ENCODE measurements at regions not wholly inside any gene's neighbourhood (a gene's known extent, or its start where the extent isn't known, plus 50 kb on each side); places are given as distances from the start of the nearest gene placed in this dataset.

DNA sequence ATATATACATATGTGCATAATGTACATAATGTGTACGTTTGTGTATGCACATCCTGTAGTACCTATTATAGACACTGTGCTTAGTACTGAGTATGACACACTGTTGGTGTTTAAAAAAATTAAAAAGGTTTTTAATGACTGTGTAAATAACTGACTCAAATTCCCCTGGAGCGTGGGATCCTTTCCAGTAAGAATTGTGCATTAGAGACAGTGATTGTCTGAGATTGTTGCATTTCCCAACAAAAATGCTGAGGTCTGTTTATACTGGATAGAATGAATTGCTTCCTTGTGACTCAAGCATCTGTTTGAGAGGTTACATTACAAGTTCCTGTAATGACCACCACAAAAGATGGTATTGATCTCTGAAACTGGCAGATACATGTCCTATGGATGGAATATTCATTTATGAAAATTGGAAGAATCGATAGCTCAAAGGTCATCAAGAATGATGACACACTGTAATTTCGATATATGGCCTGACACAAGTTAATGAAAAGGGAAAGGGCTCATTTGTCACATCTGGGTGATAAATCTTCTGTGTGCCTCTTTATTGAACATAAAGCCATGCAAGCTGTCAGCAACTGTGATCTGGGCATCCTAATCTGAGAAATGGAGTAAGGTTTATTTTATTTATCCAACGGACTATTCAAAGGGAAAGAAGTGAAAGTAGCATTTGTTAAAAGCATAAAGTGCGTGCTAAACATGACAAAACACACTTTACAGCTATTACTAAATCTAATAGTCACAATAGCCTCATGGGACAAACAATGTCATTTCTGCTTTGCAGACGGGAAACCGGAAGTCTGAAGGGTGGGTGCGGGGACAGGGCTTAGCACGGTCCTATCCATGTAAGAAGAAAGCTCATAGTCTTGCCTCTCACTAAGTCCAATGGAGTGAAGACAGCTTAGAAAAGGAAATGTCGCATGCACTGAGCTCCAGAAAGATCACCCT lies 228.8 kb downstream of the CDH11 start:
- DNase-seq = peak; percentile 25

DNA sequence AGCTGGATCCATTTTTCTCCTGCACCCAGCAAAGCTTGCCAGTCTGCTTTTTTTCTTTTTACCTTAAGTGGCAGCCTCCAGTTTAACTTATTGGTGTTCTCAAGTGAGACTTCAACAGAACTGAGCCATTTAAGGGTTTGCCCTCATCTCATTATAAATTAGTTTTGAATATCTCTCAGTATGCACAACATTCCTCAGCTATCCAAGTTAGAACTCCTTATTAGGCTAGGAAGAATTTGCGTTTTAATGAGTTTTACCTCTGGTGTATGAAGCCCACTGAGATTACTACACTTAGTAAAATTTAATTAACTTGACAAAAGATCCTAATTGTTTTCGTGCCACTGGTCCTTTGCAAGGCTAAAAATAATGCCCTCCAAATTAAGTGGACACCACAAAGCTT lies 232.4 kb downstream of the CDH11 start:
- DNase-seq = no peak

DNA sequence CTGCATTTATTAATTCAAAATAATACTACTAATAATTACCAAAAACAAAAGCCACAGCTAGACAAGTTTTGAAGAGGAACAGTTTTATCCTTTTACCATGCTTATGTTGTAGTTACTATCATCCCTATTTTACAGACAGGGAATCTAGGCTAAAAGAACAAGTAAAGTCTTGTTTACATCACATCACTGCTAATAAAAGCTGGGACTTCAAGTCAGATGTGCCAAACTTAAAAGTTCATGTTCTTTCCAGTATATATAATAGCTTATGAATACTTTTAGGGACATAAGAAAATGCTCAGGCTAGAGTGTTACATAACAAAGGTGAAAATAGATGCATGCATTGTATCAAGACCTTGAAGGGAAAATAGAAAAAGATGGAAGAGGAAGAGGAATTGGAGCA lies 234.2 kb downstream of the CDH11 start:
- DNase-seq = no peak

DNA sequence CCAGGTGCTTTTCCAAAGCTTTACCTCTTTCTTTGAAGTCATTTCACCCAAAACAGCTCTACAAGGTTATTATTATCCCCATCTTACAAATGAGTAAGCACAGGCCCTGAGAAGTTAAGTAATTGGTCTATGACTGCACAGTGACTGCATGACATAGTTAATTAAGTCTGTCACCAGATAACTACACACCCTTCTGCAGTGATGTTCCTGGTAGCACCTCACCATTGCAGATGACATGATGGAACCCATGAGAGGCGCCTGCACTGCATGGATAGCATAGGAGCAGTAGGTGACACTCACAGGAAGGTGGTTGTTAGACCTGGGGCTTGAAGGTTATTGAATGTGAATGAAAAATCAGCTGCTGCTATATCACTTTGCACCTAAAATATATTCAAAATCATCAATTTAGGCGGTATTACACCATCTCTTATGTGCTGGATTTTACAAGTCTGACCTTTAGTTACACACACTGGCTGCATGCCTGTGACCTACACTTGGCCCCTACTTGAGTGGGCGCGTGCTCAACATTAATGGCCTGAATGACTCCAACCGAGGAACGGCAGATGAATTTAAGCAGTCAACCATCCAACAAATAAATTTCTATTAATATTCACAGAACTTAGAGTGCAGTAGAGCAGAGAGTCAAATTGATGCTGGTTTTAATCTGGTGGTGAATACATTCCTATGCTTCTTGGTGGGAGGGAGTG lies 239.6 kb downstream of the CDH11 start:
- DNase-seq = no peak

DNA sequence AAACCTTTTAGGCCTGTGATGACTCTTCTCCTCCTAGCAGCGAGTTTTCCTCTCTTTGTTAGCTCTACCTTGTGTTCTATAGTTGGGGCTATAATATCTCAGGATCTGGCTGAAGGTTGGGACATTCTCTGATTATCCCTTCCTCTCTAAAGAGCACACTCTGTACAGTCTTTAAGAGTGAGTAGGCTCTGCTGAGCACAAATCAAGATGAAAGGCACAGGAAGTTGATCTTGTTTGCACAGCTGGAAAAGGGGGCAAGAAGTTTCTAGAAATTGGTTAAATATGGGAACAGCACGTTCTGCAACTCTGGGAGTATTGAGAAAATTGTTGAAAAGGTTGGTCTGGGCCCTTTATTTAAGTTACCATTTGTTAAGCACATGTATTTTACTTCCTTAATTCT lies 240.9 kb downstream of the CDH11 start:
- no peak for DNase-seq

DNA sequence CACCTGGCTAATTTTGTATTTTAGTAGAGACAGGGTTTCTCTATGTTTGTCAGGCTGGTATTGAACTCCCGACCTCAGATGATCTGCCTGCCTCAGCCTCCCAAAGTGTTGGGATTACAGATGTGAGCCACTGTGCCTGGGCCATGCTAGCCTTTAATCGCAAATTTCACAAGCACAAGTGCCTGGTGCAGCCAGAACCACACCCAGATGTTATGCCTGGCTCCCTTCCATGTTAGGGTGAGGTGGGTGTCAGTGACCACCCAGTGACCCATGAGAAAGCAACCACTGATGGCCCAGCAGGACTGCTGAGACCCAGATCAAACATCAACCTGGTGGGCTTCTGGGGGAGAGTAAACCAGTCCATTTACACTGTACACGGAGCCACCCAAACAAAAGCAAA lies 241.9 kb downstream of the CDH11 start:
- DNase-seq = no peak

DNA sequence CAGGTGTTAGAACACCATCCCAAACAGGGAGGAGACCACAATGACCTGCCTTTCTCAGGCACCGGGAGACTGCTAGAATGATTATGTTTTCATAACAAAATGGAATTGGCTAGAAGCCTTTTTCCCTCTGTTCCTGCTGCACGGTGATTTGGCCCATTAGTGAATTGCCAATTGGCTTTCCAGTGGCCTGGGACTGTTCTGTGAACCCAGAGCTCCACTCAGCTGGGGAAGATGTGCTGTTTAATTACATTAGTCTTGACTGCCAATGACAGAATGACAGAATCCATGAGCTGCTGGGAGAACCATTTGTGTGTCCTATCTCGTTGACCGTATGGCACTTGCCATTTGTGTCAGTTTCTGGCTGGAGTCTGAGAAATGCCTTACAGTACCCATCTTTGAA lies 242.9 kb downstream of the CDH11 start:
- DNase-seq = no peak

DNA sequence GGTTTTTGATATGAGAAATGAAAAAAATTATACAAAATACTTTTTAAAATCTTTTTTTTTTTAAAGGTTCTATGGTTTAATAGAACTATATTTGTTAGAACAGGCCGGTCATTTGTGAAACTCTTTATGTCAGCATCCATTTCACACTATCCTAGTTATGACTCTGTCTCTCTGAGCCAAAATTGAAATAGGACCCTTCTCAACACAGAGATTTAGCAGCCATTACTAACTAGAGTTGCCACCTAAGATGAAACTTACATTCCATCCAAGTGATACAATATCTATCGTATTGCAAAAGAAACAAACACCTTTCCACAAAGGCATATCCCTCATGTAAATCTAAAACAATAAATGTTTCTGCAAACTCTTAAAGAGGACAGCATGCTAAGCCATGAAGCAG lies 249.8 kb downstream of the CDH11 start:
- DNase-seq = no peak

DNA sequence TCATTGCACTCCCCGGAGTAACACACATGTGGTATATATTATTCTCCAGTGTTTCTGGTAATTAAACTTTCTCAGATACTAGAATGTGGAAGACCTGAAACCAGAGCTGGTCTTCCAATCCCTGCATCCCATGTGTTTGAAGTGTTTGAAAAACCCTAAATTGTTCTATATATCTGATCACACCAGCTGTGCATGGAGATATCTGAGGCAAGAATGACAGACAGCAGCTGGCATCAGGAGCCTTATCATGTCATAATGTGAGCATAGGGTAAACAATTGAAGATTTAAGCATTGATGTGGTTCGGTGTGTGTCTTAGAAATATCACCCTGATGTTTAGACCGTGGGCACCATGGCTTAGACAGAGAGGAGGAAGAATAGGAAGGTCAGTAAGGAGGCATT lies 251.0 kb downstream of the CDH11 start:
- DNase-seq = no peak

DNA sequence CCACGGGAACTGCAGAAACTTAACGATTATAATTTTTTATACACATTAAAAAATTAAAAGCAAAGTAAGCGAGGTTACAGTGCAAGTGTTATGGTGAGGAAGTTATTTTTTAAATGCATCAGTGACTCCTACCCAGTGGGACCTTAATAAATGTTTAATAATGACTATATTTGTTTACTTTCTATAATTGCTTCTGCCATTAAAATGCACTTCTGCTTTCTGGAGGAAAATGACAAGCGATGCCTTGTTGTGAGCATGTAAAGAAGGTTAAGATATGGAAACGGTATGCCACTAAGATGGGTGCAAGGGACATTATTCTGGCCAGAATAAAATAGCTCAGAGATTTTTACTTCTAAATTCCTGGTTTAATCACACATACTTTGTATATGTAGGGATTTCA lies 252.1 kb downstream of the CDH11 start:
- DNase-seq = no peak

DNA sequence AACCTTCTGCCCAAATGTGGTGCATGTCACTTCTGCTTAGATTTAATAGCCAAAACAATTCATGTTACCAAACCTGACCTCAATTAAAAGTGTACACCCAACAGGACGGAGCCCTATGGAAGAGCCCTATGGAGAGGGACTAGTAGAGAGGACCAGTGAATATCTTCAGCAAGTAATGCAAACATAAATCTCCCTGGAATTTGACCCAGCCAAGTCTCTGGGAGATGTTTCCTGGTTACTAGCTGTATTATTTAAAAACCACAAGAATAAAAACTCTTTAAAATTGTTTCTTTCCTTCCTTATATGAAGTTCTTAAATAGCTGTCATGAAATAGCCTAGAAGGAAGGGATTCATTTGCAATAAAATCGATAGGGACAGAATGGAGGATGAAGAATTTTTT lies 255.8 kb downstream of the CDH11 start:
- DNase-seq = no peak

DNA sequence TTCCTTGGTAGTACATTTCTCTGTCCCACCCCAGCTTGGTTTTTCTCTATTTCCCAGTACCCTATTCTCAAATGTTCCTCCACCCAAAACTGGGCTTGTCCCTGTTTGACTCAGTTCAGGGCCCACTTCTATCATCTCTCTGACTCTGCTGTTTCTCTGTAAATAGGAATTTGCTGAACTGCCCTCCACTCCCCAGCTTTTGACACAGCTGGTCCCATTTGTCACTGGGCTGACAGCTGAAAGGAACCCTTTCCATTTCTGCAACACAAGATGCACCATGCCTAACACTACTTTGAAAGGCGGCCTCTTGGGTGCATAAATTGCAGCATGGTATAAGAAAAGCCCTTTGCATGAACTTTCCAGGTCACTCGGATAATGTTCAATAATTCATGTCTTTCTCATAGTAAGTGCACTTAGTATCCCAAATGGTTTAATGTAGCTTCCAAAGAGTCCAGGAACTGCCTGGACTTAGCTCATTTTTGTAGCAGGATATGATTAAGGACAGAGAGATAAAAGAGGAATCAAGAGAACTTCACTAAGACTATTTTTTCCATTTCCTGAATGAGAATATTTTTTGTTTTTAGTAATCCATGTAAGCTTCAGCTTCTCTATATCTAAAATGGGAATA lies 256.7 kb downstream of the CDH11 start:
- no peak for DNase-seq

DNA sequence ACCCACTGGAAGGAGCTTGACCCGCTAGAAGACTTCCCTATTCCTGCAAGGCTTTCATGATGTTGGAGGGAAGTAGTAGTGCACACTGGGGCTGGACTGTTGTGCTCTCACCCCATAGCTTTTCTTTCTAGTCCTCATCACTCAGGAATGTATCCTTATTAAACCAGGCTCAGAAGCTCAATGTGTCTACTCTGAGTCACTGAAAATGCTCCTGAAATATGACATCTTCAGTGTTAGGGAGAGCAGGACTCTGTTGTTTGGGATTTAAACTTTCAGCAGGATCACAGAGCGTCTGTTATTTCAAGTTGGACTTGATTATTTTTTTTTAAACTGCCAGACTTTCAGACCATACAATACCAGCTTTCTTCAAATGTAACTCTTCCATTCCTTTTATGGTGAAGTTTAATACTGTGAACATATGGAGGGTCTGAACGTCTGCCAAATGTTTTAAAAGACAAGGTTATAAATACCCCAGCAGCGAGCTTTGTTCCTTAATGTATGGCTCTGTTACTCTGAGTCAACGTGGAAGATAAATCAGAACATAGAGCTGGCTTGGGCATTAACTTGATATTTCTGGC lies 257.5 kb downstream of the CDH11 start:
- DNase-seq = no peak

DNA sequence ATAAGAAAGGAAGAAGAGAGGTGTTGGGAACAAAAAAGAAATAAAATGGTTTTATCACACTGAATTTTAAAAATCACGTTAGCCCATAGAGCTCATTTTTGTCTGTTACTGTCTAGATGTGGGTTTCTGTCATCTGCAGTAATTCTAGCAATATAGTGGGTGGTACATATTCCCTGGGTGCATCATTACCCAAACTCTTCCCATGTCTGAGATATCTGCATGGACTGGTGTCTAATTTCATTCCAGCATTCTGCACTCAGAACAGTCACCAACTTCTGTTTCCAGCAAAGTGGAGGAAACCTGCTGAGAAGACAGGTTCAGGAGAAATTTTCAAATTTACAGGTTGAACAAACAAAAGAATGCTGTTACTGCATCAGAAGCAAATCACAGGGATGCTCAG lies 263.8 kb downstream of the CDH11 start:
- no peak for DNase-seq

DNA sequence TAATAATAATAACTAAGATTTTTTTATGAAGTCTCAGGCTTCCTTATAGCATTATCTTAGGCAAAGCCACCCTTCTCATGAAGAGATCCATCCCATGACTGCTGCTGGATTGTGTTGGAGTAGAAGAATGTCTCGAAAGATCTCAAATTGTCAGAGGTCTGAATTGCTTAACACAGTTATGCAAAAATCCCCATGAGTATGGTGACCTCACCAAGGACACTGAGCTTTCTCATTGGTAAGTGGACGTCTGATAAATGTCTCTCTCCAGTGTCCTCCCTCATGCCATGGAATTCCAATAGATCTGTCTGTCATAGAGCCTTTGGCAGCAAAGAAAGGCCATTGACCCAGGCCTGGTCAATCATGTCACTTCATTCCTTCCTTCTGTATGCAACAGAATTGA lies 264.5 kb downstream of the CDH11 start:
- DNase-seq = no peak

DNA sequence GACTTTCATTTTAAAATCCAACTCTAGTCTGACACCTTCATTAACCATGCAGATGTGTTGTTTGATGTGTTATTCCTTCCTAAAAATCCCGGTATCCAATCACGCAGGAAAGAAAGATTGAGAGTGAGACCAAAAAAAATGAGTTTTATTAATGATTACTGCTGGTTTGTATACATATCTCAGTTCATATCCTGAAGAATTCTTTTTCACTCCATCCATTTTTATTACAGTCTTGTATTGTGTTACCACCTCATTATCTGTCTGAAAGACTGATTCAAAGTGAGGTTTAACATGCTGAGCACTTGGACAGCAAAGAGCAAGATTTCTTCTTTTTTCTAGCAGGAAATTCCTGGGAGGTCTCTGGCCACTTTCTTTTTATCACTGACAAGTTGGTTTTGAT lies 268.3 kb downstream of the CDH11 start:
- no peak for DNase-seq

DNA sequence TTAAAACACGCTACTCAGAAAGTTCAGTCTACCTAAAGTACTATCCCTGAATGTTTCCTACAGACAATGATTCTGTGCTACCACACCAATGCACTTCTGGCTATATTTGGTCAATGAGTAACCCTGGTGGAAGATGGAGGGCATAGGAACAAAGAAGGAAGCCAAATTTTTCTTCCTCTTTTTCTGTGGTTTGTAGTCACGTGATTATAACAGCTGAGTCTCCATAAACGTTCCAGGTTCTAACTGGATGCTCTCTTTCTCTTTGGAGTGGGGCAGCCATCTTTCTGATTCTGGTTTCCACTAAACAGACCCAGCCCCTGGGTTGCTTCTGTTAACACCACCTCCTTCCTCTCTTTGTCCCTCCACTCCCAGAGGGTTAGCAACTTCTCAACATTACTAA lies 274.9 kb downstream of the CDH11 start:
- peak; percentile 70 for DNase-seq

DNA sequence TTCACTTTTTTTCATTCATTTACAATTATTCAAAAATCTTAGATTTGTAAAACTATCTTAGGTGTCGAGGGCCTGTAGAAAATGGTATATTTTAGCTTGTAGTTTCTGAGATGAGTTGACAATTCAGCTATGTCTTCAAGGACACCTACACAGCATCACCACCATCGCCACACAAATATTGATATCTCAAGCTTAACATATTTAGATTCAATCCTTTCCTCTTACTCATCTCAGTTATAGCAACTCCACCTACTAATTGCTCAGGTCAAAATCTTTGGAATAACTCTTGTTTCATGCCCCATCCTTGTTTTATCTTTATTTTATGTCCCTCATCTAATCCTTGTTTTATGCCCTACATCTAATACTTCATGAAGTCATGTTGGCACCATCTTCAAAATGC lies 276.8 kb downstream of the CDH11 start:
- no peak for DNase-seq

DNA sequence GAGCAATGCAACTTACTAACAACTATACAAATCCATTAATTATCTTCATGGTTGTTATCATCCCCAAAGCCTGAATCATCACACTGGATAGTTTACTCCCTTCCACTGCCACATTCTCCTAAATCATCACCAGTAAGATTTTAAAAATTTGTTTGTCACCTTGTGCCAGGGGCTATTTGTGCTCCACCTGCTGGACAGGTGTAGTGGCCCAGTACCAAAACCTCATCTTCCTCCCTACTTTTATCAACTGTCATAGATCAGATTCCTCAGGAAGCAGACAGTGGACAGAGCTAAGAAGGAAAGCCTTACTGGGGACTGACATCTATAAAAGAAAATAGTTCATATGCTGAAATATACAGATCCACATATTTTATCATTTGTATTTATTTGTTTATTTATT lies 280.4 kb downstream of the CDH11 start:
- no peak for DNase-seq

DNA sequence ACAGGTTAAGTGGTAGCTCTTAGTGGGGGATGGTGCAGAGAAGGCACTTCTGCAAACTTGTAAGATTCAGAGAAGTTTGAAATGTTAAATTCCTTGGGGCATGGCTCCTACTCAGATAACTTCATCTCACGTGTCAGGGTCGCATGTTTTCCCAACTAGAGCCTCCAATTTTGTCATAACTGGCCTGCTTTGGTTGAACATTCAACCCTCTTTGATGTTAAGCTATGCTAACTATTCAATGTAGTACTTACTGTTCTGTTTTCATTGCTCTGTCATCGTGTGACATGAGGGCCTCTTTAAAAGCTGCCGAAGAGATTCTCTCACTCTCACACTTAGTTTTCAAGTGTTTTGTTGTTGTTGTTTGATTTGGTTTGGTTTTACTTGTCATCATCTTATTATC lies 280.8 kb downstream of the CDH11 start:
- DNase-seq = peak; percentile 2

DNA sequence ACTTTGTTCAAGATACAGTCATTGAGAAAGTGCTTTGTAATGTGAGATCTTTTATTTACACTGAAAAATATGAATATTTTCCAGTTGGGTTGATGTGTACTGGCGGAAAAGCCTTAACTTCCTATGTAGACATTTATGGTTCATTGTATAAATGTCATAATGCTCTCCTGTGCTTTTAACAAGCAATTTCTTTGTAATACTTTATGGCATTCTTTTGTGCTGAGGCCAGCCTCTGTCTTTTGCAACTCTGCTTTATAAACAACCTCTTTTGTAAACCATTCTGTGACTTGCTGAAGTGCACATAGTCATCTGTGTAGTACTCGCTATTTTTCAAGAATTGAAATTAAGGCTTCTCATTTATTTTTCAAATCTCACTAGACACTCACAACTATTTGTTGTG lies 291.2 kb downstream of the CDH11 start:
- no peak for DNase-seq

DNA sequence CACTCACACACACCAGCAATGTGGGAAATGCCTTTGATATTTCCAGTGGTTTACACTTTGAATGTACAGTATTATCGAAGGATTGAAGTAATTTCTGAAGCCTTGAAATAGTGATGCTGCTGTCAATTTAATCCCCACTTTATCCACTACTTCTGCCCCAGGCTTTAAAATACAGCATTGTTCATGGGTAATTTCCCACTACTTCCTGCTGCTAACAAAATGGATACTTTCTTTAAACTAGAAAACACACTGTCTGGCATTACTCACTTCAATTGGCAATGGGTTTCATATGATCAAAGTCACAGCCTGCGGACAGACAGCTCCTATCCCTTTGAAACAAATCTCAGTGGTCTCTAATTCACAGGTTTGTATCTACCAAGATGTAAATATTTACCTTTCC lies 292.2 kb downstream of the CDH11 start:
- DNase-seq = no peak

DNA sequence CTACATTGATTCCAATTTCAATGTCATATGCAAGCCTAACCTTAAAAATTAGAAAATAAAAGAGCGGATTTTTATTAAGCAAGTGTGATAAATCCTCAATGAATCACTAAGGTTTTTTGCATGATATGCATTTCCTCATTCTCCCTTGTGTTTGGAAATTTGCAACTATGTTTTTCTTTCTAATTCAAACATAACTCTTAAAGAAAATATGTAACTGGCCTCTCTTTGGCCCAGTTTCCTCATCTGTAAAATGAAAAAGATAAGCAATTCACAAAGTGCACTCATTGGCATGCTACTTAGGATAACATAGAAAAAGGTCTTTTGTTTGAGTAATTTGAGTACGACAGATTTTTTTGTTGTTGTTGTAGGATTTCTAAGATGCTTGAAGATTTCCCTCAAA lies 295.5 kb downstream of the CDH11 start:
- no peak for DNase-seq
